DND-41 (cell line): ENCODE measurements at regions not wholly inside any gene's neighbourhood (a gene's known extent, or its start where the extent isn't known, plus 50 kb on each side); places are given as distances from the start of the nearest gene placed in this dataset.

Source experiments
- EZH2 ChIP-seq: IDR thresholded peaks from 3 replicates; pipeline ENCODE4 v1.6.1; 2012; ENCODE audit warnings: borderline replicate concordance, low read depth, mild to moderate bottlenecking, moderate library complexity, low read length, inconsistent platforms; ENCODE audit not compliant: severe bottlenecking
- TF ChIP-seq, protein P1 (sequence below): IDR thresholded peaks from 2 replicates; pipeline ENCODE4 v1.5.1; 2012; ENCODE audit warnings: borderline replicate concordance, low read length, moderate library complexity, mild to moderate bottlenecking; ENCODE audit not compliant: poor library complexity, severe bottlenecking; ENCODE audit errors: extremely low read depth

DNA sequence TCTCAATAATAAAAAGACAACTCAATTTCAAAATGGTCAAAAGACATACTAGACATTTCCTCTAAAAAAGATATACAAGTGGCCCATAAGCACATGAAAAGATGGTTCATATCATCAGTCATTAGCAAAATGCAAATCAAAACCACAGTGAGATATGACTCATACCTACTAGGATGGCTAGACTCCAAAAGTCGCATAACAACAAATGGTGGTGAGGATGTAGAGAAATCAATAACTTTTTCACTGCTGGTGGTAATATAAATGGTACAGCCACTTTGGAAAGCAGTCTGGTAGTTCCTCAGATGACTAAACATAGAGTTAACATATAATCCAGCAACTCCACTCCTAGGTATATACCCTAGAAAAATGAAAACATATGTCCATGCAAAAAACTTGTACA is 242.3 kb upstream of the NOL4 start:
- TF ChIP-seq, protein P1, sequence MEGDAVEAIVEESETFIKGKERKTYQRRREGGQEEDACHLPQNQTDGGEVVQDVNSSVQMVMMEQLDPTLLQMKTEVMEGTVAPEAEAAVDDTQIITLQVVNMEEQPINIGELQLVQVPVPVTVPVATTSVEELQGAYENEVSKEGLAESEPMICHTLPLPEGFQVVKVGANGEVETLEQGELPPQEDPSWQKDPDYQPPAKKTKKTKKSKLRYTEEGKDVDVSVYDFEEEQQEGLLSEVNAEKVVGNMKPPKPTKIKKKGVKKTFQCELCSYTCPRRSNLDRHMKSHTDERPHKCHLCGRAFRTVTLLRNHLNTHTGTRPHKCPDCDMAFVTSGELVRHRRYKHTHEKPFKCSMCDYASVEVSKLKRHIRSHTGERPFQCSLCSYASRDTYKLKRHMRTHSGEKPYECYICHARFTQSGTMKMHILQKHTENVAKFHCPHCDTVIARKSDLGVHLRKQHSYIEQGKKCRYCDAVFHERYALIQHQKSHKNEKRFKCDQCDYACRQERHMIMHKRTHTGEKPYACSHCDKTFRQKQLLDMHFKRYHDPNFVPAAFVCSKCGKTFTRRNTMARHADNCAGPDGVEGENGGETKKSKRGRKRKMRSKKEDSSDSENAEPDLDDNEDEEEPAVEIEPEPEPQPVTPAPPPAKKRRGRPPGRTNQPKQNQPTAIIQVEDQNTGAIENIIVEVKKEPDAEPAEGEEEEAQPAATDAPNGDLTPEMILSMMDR: no peak
- no peak for TF ChIP-seq EZH2
